ENCODE measurements at regions not wholly inside any gene's neighbourhood (a gene's known extent, or its start where the extent isn't known, plus 50 kb on each side); places are given as distances from the start of the nearest gene placed in this dataset.

GRCh38 chr13:68481130-68481529, 1251.0 kb upstream of the PCDH9 start:
- Histone ChIP-seq H3K4me2 (ENCODE audit: low read depth, low read length) (no peak overlapping the region), H3K4me1 (ENCODE audit: low read length) (no peaks in the 10 kb centered on the region), H3K27ac (ENCODE audit: low read length) (no peak overlapping the region), H2AFZ (ENCODE audit: low read length) (no peak overlapping the region), H3K79me2 (ENCODE audit: low read length) (no peaks in the 10 kb centered on the region), H3K36me3 (replicated peaks; ENCODE audit: insufficient read depth, low read length) (no peaks in the 10 kb centered on the region), H3K9me2 (replicated peaks; ENCODE audit: insufficient read depth, low read length) (no peaks in the 10 kb centered on the region), H3K27me3 (replicated peaks; ENCODE audit: insufficient read depth, low read length) (no peaks in the 10 kb centered on the region), H3K9me3 (replicated peaks; ENCODE audit: insufficient read depth, low read length) (no peaks in the 10 kb centered on the region), H3K9ac (ENCODE audit: low read length) (no peak overlapping the region), H3F3A (ENCODE audit: insufficient read depth, low read length) (no peaks in the 10 kb centered on the region), H3K4me3 (ENCODE audit: low read length) (no peak overlapping the region), H4K20me1 (ENCODE audit: insufficient read depth, low read length) (no peaks in the 10 kb centered on the region)
- DNase-seq = no peak
- TF ChIP-seq EZH2 (optimal IDR thresholded peaks at IDR 0.05; ENCODE audit: low read depth, low read length) (no peak), CTCF (IDR thresholded peaks at IDR 0.05; ENCODE audit: low read length) (no peak), EZH2phosphoT487 (IDR thresholded peaks at IDR 0.05; ENCODE audit: low read length) (no peak)

GRCh38 chr13:68473834-68474326, 1243.7 kb upstream of the PCDH9 start:
- Histone ChIP-seq H3K9me2 (replicated peaks; ENCODE audit: insufficient read depth, low read length) (no peaks in the 10 kb centered on the region), H3K9ac (ENCODE audit: low read length) (no peak overlapping the region), H3K4me2 (ENCODE audit: low read depth, low read length) (no peak overlapping the region), H3K4me1 (ENCODE audit: low read length) (no peaks in the 10 kb centered on the region), H3K79me2 (ENCODE audit: low read length) (no peaks in the 10 kb centered on the region), H2AFZ (ENCODE audit: low read length) (no peak overlapping the region), H3K36me3 (replicated peaks; ENCODE audit: insufficient read depth, low read length) (no peaks in the 10 kb centered on the region), H4K20me1 (ENCODE audit: insufficient read depth, low read length) (no peaks in the 10 kb centered on the region), H3K27ac (ENCODE audit: low read length) (no peak overlapping the region), H3F3A (ENCODE audit: insufficient read depth, low read length) (no peaks in the 10 kb centered on the region), H3K9me3 (replicated peaks; ENCODE audit: insufficient read depth, low read length) (no peaks in the 10 kb centered on the region), H3K27me3 (replicated peaks; ENCODE audit: insufficient read depth, low read length) (no peaks in the 10 kb centered on the region), H3K4me3 (ENCODE audit: low read length) (no peak overlapping the region)
- DNase-seq = no peak
- no peak for TF ChIP-seq EZH2 (optimal IDR thresholded peaks at IDR 0.05; ENCODE audit: low read depth, low read length)
- TF ChIP-seq EZH2phosphoT487 (IDR thresholded peaks at IDR 0.05; ENCODE audit: low read length) = no peak
- no peak for TF ChIP-seq CTCF (IDR thresholded peaks at IDR 0.05; ENCODE audit: low read length)

- H3K9ac ChIP-seq (ENCODE audit: low read length) = no peak overlapping the region
- no peaks in the 10 kb centered on the region for H3K27me3 ChIP-seq (replicated peaks; ENCODE audit: insufficient read depth, low read length)
Measured at GRCh38 chr13:68467160-68467559, 1237.0 kb upstream of the PCDH9 start.

More at GRCh38 chr13:68467160-68467559, 1237.0 kb upstream of the PCDH9 start:
- no peaks in the 10 kb centered on the region for H3K9me2 ChIP-seq (replicated peaks; ENCODE audit: insufficient read depth, low read length)
- no peak overlapping the region for H3K4me3 ChIP-seq (ENCODE audit: low read length)
- H3K27ac ChIP-seq (ENCODE audit: low read length) = no peak overlapping the region
- DNase-seq = no peak
- TF ChIP-seq EZH2phosphoT487 (IDR thresholded peaks at IDR 0.05; ENCODE audit: low read length) (no peak), CTCF (IDR thresholded peaks at IDR 0.05; ENCODE audit: low read length) (no peak), EZH2 (optimal IDR thresholded peaks at IDR 0.05; ENCODE audit: low read depth, low read length) (no peak)
- no peak overlapping the region for H2AFZ ChIP-seq (ENCODE audit: low read length)
- no peaks in the 10 kb centered on the region for H3K9me3 ChIP-seq (replicated peaks; ENCODE audit: insufficient read depth, low read length)
- no peaks in the 10 kb centered on the region for H3K79me2 ChIP-seq (ENCODE audit: low read length)
- H3K36me3 ChIP-seq (replicated peaks; ENCODE audit: insufficient read depth, low read length) = no peaks in the 10 kb centered on the region
- no peak overlapping the region for H3K4me2 ChIP-seq (ENCODE audit: low read depth, low read length)
- H3K4me1 ChIP-seq (ENCODE audit: low read length) = no peaks in the 10 kb centered on the region
- H4K20me1 ChIP-seq (ENCODE audit: insufficient read depth, low read length) = no peaks in the 10 kb centered on the region
- H3F3A ChIP-seq (ENCODE audit: insufficient read depth, low read length) = no peaks in the 10 kb centered on the region
